CD4-positive, alpha-beta T cell treated with Interferon alpha-2 for 1 hour (primary cell): ENCODE measurements at regions not wholly inside any gene's neighbourhood (a gene's known extent, or its start where the extent isn't known, plus 50 kb on each side); places are given as distances from the start of the nearest gene placed in this dataset.

Experiments
- DNase-seq, 2 donors: peaks; one replicate each; pipeline ENCODE4 v3.0.0-alpha.2; 2020 to 2022

- no peak for DNase-seq
Measured at GRCh38 chr3:72317491-72317890, 530.8 kb downstream of the SHQ1 start.

DNA sequence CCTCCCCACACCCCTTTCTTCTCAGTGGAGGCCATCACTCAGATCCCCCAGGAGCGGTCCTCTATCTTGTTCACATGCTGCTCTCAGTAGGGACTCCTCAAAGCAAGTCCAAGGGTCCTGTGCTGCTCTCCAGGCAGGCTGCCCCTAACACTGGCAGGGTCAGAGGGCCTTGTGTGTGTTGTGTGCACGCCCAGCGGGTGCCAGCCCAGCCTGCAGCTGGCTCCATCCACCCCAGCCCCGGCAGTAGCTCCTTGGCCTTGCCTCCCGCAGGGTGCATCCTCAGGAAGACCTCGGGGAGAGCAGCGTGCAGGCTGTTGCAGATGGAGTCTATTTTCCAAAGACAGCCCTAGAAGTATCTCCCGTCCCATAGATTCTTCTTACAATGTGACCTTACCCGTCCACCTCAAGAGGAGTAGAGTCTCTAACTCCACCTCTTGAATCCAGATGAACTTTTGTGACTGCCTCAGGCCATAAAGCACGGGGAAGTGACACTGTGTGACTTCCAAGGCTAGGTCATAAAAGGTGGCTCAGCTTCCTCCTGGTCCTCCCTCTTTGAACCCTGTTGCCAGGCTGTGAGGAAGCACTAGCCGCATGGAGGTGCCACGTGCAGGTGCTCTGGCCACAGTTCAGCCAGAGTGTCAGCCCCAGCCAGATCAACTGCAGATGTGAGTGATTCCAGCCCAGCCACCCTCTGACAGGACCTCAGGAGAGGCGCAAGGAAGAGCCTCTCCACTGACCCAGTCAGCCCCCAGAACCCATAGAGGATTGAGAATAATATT lies 531.6 kb downstream of the SHQ1 start:
- no peak for DNase-seq

- no peak for DNase-seq
Measured at GRCh38 chr3:72313308-72313707, 528.4 kb upstream of the PROK2 start.

DNA sequence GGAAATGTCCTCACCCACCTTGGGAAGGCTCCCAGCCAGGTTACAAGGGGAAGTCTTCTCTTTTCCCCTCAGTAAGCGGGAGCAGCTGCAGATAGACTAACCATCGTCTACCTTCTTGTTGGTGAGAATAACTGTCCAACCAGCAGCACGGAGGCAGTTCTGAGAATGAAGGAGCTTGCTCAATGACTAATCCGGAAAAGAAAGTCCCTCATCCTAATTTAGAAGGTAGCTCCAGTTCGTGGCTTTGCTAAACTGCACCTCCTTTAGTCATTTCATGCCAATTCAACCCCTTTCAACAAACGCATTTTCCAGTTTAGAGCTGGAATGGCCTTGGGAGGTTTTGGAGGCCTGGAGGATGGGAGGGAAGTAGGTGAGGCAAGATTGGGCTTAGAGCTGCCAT lies 527.4 kb upstream of the PROK2 start:
- DNase-seq, result no peak

GRCh38 chr3:72311425-72311824 lies 526.5 kb upstream of the PROK2 start:
- DNase-seq, result no peak

- DNase-seq, result peak; percentile 21 to 66
Measured at GRCh38 chr3:72310419-72311380, 525.8 kb upstream of the PROK2 start.

DNA sequence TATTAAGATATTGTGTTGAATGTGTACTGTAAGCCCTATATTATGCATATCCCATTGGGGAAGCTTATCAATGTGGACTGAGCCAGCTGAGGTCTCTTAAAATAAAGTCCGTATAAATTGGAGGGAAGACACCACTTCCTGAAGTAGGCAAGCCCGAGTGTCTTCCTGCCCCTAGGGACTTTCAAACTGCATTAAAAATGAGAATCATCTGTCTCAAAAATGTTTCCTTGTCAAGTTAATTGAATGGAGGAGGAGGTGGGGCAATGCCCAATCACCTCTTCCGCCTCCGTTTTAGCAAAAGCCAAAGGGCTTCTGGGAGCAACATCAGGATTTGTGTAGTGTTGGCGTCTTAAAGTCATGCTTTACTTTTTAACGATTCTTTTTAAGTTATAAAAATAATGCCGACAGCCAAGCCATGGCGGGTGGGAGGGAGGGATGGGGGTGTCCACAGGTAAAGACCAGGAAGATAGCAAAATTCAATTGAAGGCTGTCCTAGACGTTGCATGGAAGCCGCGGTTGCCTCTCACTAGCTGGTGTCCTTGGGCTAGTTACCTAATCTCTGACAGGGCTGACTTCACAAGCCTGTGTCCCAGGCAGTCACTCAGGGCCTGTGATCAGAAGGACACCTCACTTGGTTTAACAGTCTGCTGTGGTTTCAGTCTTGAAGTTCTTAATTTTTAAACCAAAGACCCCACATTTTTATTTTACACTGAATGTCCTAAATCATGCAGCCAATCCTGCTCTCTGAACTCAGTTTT lies 524.9 kb upstream of the PROK2 start:
- no peak for DNase-seq

- DNase-seq, result no peak
Measured at GRCh38 chr3:72308641-72309040, 523.7 kb upstream of the PROK2 start.

DNA sequence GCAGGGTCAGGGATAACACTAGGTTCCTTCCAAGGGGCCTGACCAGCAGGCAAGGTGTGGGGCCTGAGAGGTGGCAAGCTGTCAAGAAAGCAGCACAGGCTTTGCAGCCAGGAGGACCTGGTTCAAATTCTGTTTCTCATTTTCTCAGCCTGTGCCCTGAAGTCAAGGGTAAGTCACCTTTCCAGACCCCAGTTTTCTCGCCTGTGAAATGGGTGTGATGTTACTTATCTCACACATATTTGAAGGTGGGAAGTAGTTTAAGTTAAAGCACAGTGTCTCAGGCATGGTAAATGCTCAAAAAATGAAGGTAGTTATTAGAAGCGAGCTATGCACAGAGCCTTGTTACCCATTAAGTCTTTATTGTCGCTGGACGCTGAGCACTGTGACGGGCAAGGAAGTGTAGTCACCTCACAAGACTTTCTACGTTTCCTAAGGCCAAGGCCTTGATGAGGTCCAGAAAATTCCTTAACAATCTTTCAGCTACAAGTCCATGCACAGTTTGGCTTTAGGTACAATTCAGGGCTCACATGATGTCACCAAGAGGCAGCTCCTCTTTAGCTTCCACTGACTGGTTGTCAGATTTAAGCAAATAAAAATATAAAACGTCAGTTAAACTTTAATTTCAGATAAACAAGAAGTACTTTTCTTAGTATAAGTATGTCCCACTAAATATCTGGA lies 522.6 kb upstream of the PROK2 start:
- no peak for DNase-seq

DNA sequence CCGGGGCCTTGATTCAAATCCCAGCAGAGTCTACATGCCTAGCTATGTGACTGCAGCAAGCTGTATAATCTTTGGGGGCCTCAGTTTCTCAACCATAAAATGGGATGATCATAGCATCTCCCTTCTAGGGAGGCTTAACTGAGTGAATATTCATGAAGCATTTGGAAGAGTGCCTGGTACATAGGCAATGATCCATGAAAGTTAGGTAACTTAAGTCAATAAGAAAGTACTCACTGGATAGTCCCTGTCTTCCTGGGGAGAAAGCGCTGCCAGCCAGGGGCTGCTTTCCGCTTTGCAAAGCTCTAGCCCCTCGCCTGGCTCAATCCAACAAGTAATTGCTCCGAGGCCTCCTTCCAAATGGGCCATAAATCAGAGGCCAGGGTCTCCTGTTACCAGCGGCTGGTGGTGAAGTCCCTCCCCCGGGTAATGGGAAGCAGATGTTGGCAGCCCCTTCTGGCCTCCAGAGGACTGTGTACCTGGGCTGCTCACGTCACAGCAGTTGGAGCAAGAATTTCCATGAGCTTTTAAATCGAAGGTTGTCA lies 521.9 kb upstream of the PROK2 start:
- no peak for DNase-seq

GRCh38 chr3:72303926-72304325 lies 519.0 kb upstream of the PROK2 start:
- DNase-seq, result no peak

GRCh38 chr3:72301779-72302178 lies 516.8 kb upstream of the PROK2 start:
- DNase-seq, result no peak

DNA sequence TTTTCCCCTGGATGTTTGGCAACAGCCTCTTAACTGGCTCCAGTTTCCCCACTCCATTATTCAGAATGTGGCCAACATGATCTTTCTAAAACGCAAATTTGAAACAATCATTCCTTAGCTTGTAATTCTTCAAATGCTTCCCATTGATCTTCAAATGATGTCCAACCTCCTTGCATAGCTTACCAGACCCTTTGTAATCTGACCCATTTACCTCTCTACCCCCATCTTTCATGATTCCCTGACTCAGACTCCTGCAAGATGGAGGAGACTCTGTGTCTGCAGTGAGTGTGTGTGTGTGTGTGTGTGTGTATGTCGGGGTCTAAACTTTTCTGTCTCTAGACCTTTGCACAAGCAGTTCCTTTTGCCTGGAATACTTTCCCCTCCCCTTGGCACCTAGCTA lies 515.7 kb upstream of the PROK2 start:
- DNase-seq, result no peak

DNA sequence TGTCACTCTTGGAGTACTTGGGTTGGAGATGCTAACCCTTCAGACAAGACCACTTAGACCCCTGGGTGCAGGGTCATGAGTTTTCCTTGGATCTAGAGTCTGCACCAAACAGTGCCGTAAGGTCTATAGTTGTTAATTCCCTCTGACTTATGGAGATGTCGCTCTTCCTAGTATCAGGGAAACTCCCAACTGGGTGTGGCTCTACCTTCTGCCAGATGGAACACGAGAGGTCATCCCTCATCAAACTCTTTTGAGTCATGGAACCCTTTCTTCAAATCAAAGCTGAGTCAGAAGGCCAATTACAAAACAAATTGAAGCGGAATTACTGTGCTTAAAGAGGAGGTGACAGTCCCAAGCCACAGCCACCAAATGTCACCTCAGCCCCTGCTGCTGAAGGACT lies 514.9 kb upstream of the PROK2 start:
- no peak for DNase-seq

GRCh38 chr3:72299321-72299802 lies 514.4 kb upstream of the PROK2 start:
- DNase-seq, result no peak

DNA sequence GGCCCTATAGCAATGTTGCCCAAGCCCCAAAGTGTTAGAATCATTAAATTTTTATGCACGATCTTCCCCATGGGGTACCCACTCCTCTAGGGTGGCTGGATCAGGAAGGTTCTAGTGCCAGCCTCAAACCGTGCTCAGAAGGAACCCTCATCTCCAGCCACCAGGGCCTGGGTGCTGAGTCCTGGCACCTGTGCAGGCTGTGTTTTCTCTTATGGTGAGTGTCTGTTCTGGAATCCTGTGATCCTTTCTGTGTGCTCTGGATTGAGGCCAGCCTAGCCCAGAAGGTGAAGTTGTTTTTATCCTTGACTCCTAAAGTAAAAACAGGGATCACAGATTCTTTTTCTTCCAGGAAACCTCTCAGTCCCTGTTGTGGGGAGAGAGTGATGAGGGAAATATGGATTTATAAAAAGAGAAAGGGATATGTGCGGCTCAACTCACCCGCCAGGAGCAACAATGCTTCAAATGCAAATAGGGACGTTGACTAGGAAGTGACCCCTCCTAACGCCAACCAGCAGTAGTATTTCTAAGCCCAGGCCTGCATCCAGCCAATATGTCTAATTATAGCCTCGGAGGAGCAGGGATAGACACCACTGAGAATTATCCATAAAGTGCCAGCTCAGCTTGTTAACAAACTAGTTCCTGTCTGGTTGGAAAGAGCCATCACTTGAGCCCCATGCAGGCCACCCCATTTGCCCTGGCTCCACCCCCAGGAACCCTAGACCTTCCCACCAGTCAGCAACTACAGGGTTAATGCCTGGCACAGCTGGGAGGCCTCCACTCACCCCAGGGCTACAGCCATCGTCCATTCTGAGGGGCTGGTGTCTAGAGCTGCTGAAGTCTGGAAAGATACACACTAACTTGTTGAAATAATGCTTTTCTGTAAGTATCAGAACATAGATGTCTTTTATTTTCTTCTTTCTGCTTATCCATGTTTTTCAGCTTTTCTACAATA lies 513.5 kb upstream of the PROK2 start:
- DNase-seq, result no peak

DNA sequence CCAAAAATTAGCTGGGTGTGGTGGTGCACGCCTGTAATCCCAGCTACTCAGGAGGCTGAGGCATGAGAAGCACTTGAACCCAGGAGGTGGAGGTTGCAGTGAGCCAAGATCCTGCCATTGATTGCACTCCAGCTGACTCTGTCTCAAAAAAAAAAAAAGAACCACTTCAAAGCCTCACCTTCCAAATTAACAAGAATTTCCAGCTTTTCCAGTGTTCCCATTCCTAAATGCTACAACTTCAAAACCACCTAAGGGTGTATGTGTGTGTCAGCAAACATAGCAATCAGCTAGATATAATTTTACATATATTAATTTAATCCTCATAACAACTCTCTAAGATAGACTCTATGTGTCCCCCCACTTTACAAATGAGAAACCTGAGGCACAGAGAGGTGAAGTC lies 512.5 kb upstream of the PROK2 start:
- no peak for DNase-seq

DNA sequence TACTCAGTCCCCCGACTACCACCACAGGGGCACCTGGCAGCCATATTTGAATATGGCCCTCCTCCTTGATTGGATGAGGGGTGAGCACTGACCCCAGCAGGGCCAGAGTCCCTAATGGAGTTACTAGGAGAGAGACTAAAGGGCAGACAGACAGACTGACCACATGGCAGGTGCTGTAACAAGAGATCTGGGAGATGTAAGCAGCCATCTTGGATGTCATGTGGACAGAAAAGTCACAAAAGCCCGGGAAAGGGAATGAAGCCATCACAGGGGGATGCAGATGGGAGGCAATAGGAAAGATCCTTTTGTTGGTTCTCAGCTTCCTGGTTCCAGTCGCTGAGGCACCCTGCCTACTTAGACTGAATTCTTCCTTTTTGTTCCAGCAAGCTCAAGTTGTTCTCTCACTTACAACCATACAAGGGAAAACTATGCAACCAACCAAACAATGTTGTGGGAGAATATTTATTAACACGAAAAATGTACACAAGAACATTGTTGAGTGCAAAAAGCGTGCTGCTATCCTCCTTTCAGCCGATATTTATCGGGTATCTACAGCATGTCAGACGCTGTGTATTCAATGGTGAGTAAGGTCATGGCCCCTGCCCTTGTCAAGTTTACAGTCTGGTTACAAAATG lies 511.6 kb upstream of the PROK2 start:
- DNase-seq, result no peak

DNA sequence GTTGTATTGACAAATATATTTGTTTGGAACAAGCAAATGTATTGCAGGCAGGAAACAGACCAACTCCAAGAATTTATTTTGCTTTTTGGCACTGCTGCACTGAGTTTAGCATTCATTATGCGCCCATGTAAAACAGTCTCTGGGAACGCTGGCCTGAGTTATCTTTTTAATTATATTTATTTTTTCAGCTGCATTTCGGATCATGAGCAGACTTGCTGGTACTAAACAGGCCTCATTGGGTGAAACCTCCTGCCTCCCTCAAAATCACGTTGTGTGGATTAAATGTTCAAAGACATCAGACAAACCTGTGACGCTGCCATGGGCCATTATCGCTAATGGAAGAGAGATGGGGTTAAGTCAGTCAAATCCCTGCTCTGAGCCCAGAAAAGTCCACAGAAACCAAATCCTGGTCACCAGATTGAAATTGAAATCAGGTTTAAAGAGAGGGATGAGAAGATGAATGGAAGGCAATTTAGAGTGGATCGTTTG lies 511.1 kb upstream of the PROK2 start:
- no peak for DNase-seq

GRCh38 chr3:72295276-72295961 lies 510.5 kb upstream of the PROK2 start:
- no peak for DNase-seq
